MM.1S (cell line): ENCODE measurements at regions not wholly inside any gene's neighbourhood (a gene's known extent, or its start where the extent isn't known, plus 50 kb on each side); places are given as distances from the start of the nearest gene placed in this dataset.

Experiments
- DNase-seq: peaks from one replicate; pipeline ENCODE4 v3.0.0-alpha.2; 2015
- H2AFZ ChIP-seq: fragments of 300-600 bp; sonication (generic); 2 replicates; pipeline ENCODE4 v1.6.0; 2016; ENCODE audit warnings: antibody characterized with exemption, low read length
- H3F3A ChIP-seq: fragments of 300-600 bp; sonication (generic); 2 replicates; pipeline ENCODE4 v1.6.1; 2016; ENCODE audit warnings: mild to moderate bottlenecking, antibody characterized with exemption, low read length, moderate library complexity, mixed read lengths; ENCODE audit not compliant: insufficient read depth
- H3K27ac ChIP-seq: fragments of 300-600 bp; sonication (generic); 2 replicates; pipeline ENCODE4 v1.5.1; 2016; ENCODE audit warnings: mild to moderate bottlenecking, low read length
- H3K27me3 ChIP-seq: fragments of 300-600 bp; sonication (generic); replicated peaks from 2 replicates; pipeline ENCODE4 v1.6.0; 2016; ENCODE audit warnings: low read length; ENCODE audit not compliant: insufficient read depth
- H3K36me3 ChIP-seq: fragments of 300-600 bp; sonication (generic); replicated peaks from 2 replicates; pipeline ENCODE4 v1.6.1; 2016; ENCODE audit warnings: mild to moderate bottlenecking, low read length, mixed read lengths; ENCODE audit not compliant: insufficient read depth
- H3K4me1 ChIP-seq: fragments of 300-600 bp; sonication (generic); 2 replicates; pipeline ENCODE4 v1.6.1; 2016; ENCODE audit warnings: low read length, mixed read lengths
- H3K4me2 ChIP-seq: fragments of 300-600 bp; sonication (generic); 2 replicates; pipeline ENCODE4 v1.6.0; 2016; ENCODE audit warnings: low read depth, low read length
- H3K4me3 ChIP-seq: fragments of 300-600 bp; sonication (generic); 2 replicates; pipeline ENCODE4 v1.5.1; 2016; ENCODE audit warnings: low read length, mixed read lengths
- H3K79me2 ChIP-seq: fragments of 300-600 bp; sonication (generic); 2 replicates; pipeline ENCODE4 v1.6.1; 2016; ENCODE audit warnings: mixed run types, low read length, mixed read lengths
- H3K9ac ChIP-seq: fragments of 300-600 bp; sonication (generic); 2 replicates; pipeline ENCODE4 v1.6.1; 2016; ENCODE audit warnings: low read length, mixed read lengths
- H3K9me2 ChIP-seq: fragments of 300-600 bp; sonication (generic); replicated peaks from 2 replicates; pipeline ENCODE4 v1.6.1; 2016; ENCODE audit warnings: mild to moderate bottlenecking, low read length, mixed read lengths; ENCODE audit not compliant: insufficient read depth
- H3K9me3 ChIP-seq: fragments of 300-600 bp; sonication (generic); replicated peaks from 2 replicates; pipeline ENCODE4 v1.6.1; 2016; ENCODE audit warnings: mild to moderate bottlenecking, low read length, mixed read lengths; ENCODE audit not compliant: insufficient read depth
- H4K20me1 ChIP-seq: fragments of 300-600 bp; sonication (generic); 2 replicates; pipeline ENCODE4 v1.6.1; 2016; ENCODE audit warnings: mild to moderate bottlenecking, low read length, moderate library complexity, mixed read lengths; ENCODE audit not compliant: insufficient read depth
- CTCF ChIP-seq: fragments of 300-600 bp; sonication (generic); IDR thresholded peaks from 2 replicates; pipeline ENCODE4 v1.5.1; 2016; ENCODE audit warnings: antibody characterized with exemption, low read length, mixed read lengths
- EZH2 ChIP-seq: fragments of 300-600 bp; sonication (generic); optimal IDR thresholded peaks from 2 replicates; pipeline ENCODE3; 2017; ENCODE audit warnings: low read depth, mild to moderate bottlenecking, antibody characterized with exemption, low read length, mixed read lengths
- EZH2phosphoT487 ChIP-seq: fragments of 300-600 bp; sonication (generic); IDR thresholded peaks from 2 replicates; pipeline ENCODE4 v1.6.1; 2018; ENCODE audit warnings: antibody characterized with exemption, low read length

- H3K9me2 ChIP-seq, result no peaks in the 10 kb centered on the region
- H3K79me2 ChIP-seq, result no peaks in the 10 kb centered on the region
- no peaks in the 10 kb centered on the region for H3K4me1 ChIP-seq
- DNase-seq, result no peak
- no peak overlapping the region for H3K4me3 ChIP-seq
- no peak overlapping the region for H3K4me2 ChIP-seq
- no peak overlapping the region for H3K9ac ChIP-seq
- no peak for TF ChIP-seq CTCF
- no peak for TF ChIP-seq EZH2phosphoT487
- TF ChIP-seq EZH2, result no peak
- no peaks in the 10 kb centered on the region for H3F3A ChIP-seq
- no peaks in the 10 kb centered on the region for H4K20me1 ChIP-seq
- no peaks in the 10 kb centered on the region for H3K27me3 ChIP-seq
- no peaks in the 10 kb centered on the region for H3K36me3 ChIP-seq
- H2AFZ ChIP-seq, result no peak overlapping the region
- H3K9me3 ChIP-seq, result no peaks in the 10 kb centered on the region
- H3K27ac ChIP-seq, result no peak overlapping the region
These were observed 103.9 kb downstream of the AVPR1A start for GRCh38 chr12:63047146-63047545.

- H4K20me1 ChIP-seq, result no peaks in the 10 kb centered on the region
- H3F3A ChIP-seq, result no peaks in the 10 kb centered on the region
- H3K4me3 ChIP-seq, result no peak overlapping the region
- H3K9me2 ChIP-seq, result no peaks in the 10 kb centered on the region
- H3K4me2 ChIP-seq, result no peak overlapping the region
- H2AFZ ChIP-seq, result no peak overlapping the region
- H3K79me2 ChIP-seq, result no peaks in the 10 kb centered on the region
- H3K27me3 ChIP-seq, result no peaks in the 10 kb centered on the region
- H3K36me3 ChIP-seq, result no peaks in the 10 kb centered on the region
- H3K9ac ChIP-seq, result no peak overlapping the region
- no peaks in the 10 kb centered on the region for H3K4me1 ChIP-seq
- no peaks in the 10 kb centered on the region for H3K9me3 ChIP-seq
- H3K27ac ChIP-seq, result no peak overlapping the region
- no peak for DNase-seq
- TF ChIP-seq CTCF (no peak), EZH2phosphoT487 (no peak), EZH2 (no peak)
These were observed 105.8 kb downstream of the AVPR1A start for GRCh38 chr12:63045020-63045860.

GRCh38 chr12:63042646-63043045 is 107.7 kb upstream of the PPM1H start:
- TF ChIP-seq EZH2 (no peak), CTCF (no peak), EZH2phosphoT487 (no peak)
- no peaks in the 10 kb centered on the region for H3F3A ChIP-seq
- no peak overlapping the region for H3K27ac ChIP-seq

More at GRCh38 chr12:63042646-63043045, 107.7 kb upstream of the PPM1H start:
- Histone ChIP-seq H3K36me3 (no peaks in the 10 kb centered on the region), H4K20me1 (no peaks in the 10 kb centered on the region), H3K9me3 (no peaks in the 10 kb centered on the region), H3K4me1 (no peaks in the 10 kb centered on the region), H3K27me3 (no peaks in the 10 kb centered on the region), H3K79me2 (no peaks in the 10 kb centered on the region), H3K9ac (no peak overlapping the region), H2AFZ (no peak overlapping the region), H3K9me2 (no peaks in the 10 kb centered on the region), H3K4me2 (no peak overlapping the region), H3K4me3 (no peak overlapping the region)
- no peak for DNase-seq
